Activated CD8-positive, alpha-beta memory T cell treated with anti-CD3 and anti-CD28 coated beads, Interleukin-2, amount 50 U/mL, for 48 hours (primary cell): ENCODE measurements at regions not wholly inside any gene's neighbourhood (a gene's known extent, or its start where the extent isn't known, plus 50 kb on each side); places are given as distances from the start of the nearest gene placed in this dataset.
"Not testable (repeated sequence)": the region's sequence is repeated elsewhere in the genome, so short reads cannot be mapped to it uniquely, and the experiment has no call there.

Experiments
- DNase-seq: peaks from one replicate; pipeline ENCODE4 v3.0.0-alpha.2; 2020

- DNase-seq, result no peak
Observed at GRCh38 chr1:238991765-238992495, 394.4 kb upstream of the CHRM3 start.

- DNase-seq, result no peak
Observed at GRCh38 chr1:238985312-238985711, 401.1 kb upstream of the CHRM3 start.

- no peak for DNase-seq
Observed at GRCh38 chr1:238982736-238983135, 403.6 kb upstream of the CHRM3 start.

- no peak for DNase-seq
Observed at GRCh38 chr1:238981317-238981933, 404.9 kb upstream of the CHRM3 start.

GRCh38 chr1:238980053-238980452 lies 406.3 kb upstream of the CHRM3 start:
- no peak for DNase-seq

- DNase-seq, result no peak
Observed at GRCh38 chr1:238964631-238965030, 421.7 kb upstream of the CHRM3 start.

- DNase-seq, result no peak
Observed at GRCh38 chr1:238962941-238963340, 423.4 kb upstream of the CHRM3 start.

- no peak for DNase-seq
Observed at GRCh38 chr1:238961790-238962189, 424.6 kb upstream of the CHRM3 start.

GRCh38 chr1:238960071-238960470 lies 426.3 kb upstream of the CHRM3 start:
- no peak for DNase-seq

- no peak for DNase-seq
Observed at GRCh38 chr1:238955934-238956333, 430.4 kb upstream of the CHRM3 start.

- DNase-seq, result no peak
Observed at GRCh38 chr1:238954865-238955264, 431.5 kb upstream of the CHRM3 start.

- DNase-seq, result no peak
Observed at GRCh38 chr1:238953448-238954010, 432.8 kb upstream of the CHRM3 start.

GRCh38 chr1:238951809-238952208 lies 434.6 kb upstream of the CHRM3 start:
- DNase-seq, result no peak

- no peak for DNase-seq
Observed at GRCh38 chr1:238950784-238951183, 435.6 kb upstream of the CHRM3 start.

GRCh38 chr1:238950017-238950416 lies 436.4 kb upstream of the CHRM3 start:
- no peak for DNase-seq

- DNase-seq, result no peak
Observed at GRCh38 chr1:238944028-238944427, 442.3 kb upstream of the CHRM3 start.

- no peak for DNase-seq
Observed at GRCh38 chr1:238927899-238928298, 458.5 kb upstream of the CHRM3 start.

GRCh38 chr1:238916828-238917227 lies 469.5 kb upstream of the CHRM3 start:
- DNase-seq, result no peak

- DNase-seq, result no peak
Observed at GRCh38 chr1:238914346-238914745, 472.0 kb upstream of the CHRM3 start.

GRCh38 chr1:238913210-238913609 lies 473.2 kb upstream of the CHRM3 start:
- no peak for DNase-seq

GRCh38 chr1:238912148-238912547 lies 474.2 kb upstream of the CHRM3 start:
- no peak for DNase-seq

- DNase-seq, result not testable (repeated sequence)
Observed at GRCh38 chr1:238902752-238903151, 483.6 kb upstream of the CHRM3 start.

GRCh38 chr1:238900334-238900865 lies 486.0 kb upstream of the CHRM3 start:
- DNase-seq, result no peak

GRCh38 chr1:238898856-238899255 lies 487.5 kb upstream of the CHRM3 start:
- no peak for DNase-seq
